NCI-H1436 (cell line): ENCODE measurements at regions not wholly inside any gene's neighbourhood (a gene's known extent, or its start where the extent isn't known, plus 50 kb on each side); places are given as distances from the start of the nearest gene placed in this dataset.

Experiments
- DNase-seq: peaks from one replicate; lab custom pipeline; 2025; lab: John Stamatoyannopoulos, UW

DNA sequence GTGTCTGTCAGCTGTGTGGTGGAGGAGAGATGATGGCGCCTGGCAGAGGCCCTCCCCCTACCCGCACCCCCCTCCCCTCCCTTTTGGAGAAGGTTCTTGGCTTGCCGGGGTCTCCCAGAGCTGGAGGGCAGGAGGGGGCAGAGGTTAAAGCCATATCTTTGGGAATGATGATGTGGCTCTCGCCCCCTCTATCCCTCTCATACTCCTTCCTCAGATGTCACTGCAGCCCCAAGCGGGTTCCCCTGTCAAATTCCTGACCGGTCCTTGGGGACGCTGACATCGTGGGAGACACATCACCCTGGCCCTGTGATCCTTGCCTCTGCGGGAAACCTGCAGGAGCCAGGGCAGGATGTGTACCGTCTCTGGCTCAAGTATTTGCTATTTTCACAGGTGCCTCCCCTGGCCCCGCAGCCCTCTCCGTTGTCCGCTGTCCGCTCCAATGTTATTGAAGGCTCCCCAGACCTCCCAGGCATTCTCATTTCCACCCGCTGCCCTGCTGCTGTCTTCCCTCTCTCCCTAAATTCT is 109.5 kb downstream of the FOXD1 start:
- DNase-seq: no peak

GRCh38 chr5:73338256-73339050 is 110.1 kb downstream of the FOXD1 start:
- DNase-seq: peak; percentile 49

GRCh38 chr5:73337586-73338255 is 110.9 kb downstream of the FOXD1 start:
- no peak for DNase-seq

DNA sequence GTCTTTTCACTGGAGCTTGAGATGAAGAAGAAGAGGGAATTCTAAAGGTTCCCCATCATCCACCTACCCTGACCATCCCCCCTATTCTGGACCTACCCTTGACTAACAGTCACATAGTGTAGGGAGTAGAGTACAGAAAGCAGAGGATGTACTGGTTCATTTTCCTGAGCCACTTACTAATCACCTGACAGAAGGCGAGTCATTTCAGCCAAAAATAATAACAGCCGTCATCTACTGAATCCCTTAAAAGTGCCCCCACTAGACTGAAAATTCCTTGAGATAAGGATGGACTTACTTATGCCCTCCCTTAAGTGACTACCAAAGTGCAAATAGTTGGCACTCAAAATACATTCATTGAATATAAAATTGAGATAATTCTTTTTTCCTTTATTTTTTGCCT is 112.2 kb downstream of the FOXD1 start:
- no peak for DNase-seq

- no peak for DNase-seq
These were observed 114.5 kb downstream of the FOXD1 start for GRCh38 chr5:73333944-73334703.

DNA sequence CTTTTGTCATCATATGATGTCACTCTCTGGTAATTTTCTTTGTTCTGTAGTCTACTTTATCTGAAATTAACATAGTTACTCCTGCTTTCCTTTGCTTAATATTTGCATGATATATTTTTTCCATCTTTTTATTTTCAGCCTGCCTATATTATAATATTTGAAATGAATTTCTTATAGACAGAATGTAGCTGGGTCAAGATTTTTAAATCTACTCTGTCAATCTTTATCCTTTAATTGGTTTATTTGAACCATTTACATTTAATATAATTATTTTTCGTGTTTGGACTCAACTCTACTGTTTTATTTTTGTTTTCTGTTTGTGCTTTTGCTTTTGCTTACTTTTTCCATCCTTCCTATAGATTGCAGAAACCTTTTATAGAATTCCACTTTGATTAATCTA is 118.0 kb downstream of the FOXD1 start:
- no peak for DNase-seq

GRCh38 chr5:73328640-73329039 is 119.9 kb downstream of the FOXD1 start:
- DNase-seq: no peak

DNA sequence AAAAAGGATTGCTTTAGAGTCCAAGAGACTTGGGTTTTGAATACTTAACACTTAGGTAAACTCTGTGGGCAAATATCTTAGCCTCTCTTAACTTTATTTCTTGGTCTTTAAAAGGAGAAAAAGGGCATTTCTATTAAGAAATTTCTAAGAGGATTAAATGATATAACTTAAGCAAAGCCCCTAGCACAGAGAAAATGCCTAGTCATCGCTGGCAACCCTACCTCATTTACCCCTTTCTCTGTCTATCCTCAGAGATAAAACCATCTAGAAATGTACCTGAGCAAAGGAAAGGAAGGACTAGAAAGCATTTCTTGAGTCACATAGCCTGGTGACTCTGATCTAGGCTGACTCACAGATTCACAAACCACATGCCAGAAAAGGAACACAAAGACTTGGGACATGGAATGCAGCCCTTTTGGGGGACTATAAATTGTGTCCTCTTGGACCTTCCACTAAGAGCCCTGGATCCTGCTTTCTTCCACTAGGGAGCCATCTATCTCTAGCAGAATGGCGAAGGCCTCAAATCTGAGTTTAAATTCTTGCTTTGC is 120.6 kb downstream of the FOXD1 start:
- no peak for DNase-seq

GRCh38 chr5:73325546-73325945 is 123.0 kb downstream of the FOXD1 start:
- DNase-seq: no peak

- DNase-seq: no peak
These were observed 125.1 kb downstream of the FOXD1 start for GRCh38 chr5:73323466-73323865.

DNA sequence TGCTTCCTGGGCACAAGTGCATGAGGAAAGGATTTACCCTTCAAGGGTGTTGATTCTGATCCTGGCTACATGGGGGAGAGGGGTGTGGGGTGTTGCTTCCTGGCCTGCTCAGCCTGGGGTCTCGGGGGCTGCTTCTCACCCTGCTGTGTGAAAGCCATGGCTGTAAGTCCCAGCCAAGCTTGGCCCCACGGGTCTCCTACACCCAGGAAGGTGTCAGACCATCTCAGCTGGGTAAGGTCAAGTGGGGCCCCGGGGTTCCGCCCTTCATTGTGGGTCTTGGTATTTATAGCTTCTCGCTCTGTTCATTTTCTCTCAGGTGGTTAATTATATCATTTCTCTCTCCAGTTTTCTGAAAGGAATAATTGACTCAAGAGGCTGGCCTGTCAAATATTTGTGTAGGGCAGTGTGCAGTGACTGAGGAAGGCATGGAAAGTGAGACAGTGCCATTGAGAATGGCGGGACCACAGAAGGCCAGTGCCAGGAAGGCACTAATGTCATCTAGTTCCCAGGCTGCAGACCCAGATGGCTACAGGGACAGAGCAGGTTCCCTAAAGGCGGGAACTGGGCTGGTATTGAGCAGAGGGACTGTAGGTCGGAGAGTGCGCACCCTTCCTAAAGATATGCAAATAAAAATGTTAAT is 126.0 kb downstream of the FOXD1 start:
- no peak for DNase-seq

GRCh38 chr5:73321757-73322436 is 126.7 kb downstream of the FOXD1 start:
- no peak for DNase-seq

GRCh38 chr5:73319036-73319435 is 129.5 kb downstream of the FOXD1 start:
- no peak for DNase-seq

DNA sequence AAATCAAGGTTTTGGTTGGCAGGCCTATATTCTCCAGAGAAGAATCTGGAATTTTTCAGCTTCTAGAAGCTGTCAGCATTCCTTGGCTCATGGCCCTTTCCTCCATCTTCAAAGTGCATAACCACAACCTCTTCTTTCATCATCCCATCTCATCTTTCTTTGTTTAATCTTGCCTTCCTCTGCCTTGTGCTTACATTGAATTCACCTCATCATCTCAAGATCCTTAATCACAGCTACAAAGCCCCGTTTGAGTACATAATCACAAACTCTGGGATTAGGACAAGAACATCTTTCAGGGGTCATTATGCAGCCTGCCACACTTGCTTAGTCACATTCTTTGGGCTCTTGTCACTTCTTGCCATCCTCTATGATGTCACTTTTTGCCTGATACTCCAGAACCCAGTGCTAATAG is 130.3 kb downstream of the FOXD1 start:
- no peak for DNase-seq

- DNase-seq: no peak
These were observed 131.1 kb downstream of the FOXD1 start for GRCh38 chr5:73317523-73317922.

DNA sequence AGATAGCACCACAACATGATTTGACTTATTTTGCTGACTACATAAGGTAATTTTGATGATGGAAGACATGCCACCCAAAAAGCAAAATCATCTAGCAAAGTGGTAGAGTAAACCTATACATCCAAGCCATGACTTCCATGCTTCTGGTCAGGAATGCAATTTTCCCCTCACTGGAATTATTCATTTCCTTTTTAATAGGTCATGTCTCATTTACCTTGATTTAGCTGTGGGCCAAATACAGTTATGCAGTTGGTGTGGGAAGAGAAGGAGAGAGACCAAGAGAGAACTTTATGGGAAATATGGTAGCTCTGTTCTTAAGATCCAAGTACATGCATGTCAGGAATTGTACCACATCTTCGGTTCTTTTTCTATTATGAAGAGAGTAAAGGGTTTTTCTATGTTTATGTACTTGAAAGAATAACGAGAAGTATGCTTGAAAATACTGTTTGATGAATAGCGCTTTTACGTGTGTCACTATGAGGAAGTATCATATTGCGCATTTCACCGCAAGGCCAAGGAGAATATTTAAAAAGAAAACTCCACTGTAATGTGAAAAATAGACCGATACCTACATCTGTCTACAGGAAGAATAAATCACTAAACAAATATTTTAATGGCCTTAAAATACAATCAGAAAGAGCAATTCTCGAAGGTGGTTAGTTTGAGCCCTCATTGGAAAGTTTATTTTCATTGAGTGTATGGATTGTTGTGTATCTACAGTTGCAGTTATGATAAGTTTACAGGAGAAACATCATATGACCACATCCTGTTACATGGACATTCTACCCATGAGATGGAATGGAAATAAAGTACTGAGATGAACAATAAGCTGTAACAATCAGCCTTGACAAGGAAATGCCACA is 134.0 kb downstream of the FOXD1 start:
- no peak for DNase-seq

DNA sequence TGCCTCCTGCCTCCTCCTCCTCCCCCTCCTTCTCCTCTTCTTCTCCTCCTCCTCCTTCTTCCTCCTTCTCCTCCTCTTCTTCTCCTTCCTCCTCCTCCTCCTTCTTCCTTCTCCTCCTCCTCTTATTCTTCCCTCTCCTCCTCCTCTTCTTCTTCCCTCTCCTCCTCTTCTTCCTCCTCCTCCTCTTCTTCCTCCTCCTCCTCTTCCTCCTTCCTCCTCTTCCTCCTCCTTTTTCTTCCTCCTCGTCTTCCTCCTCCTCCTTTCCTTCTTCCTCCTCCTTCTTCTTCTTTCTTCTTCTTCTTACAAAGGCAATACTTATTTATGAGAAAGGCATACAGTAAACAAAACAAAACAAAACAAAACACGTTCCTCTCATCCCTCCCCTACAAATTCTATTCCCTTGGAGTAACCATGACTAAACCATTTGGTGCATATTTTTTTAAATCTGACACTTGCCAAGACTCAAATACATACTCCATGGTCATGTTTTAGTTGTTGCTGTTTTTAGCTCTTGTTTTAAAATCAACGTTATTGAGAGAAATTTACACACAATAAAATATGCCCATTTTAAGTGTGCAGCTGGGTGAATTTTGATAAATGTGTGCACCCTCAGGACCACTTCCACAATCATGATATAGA is 135.6 kb downstream of the FOXD1 start:
- no peak for DNase-seq

DNA sequence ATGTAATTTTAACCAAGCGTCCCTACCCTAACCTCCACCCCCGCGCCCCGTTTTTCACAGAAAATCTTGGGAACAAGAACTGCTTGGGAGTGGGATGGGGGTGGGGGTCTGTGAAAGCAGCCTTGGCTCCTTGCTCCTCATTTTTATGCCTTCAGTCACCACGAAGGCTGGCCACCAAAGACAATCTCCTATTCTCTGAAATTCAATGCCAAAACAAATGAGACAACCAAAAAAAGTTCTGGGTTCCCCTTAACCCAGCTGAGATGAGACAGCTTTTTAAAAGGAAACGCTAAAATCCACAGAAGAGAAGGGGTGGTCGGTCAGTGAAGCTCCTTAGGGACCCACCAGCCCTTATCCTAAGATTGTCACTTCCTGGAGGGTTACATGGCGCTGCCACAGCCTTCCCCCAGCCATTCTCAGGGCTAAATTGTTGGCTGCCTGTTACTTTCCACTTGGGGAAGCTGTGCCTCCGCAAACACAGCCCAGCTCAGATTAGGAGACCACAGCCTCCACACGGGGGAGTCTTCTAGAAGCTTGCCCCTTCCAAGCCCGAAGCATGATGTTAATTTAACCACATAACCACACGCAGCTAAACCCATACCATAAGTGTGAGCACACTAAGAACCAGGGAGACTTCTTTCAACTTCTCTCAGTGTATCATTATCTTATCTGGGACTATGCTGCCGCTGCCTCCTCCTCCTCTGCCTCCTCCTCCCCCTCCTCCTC is 136.3 kb downstream of the FOXD1 start:
- DNase-seq: no peak
